Keratinocyte (primary cell): ENCODE measurements at regions not wholly inside any gene's neighbourhood (a gene's known extent, or its start where the extent isn't known, plus 50 kb on each side); places are given as distances from the start of the nearest gene placed in this dataset.

Experiments
- CTCF ChIP-seq, 3 experiments: IDR thresholded peaks in 1 of 3; conservative IDR thresholded peaks in 1 of 3; optimal IDR thresholded peaks in 1 of 3; 2 replicates in 2 of 3; 3 replicates in 1 of 3; pipeline versions ENCODE3 to v1.5.1; 2011; ENCODE audit warnings: low read length in 3 of 3, mild to moderate bottlenecking in 3 of 3, moderate library complexity in 2 of 3, control low read depth in 1 of 3, inconsistent platforms in 1 of 3; ENCODE audit not compliant: insufficient read depth in 2 of 3; ENCODE audit errors: extremely low read depth in 1 of 3
- EZH2 ChIP-seq: IDR thresholded peaks from one replicate; pipeline ENCODE4 v1.6.1; 2012; ENCODE audit warnings: inconsistent platforms, mild to moderate bottlenecking, low read length, moderate library complexity

GRCh38 chr7:79512261-79512660, 58.8 kb upstream of the MAGI2 start:
- TF ChIP-seq CTCF (optimal IDR thresholded peaks at IDR 0.05 in 1 of 3, IDR thresholded peaks at IDR 0.05 in 1 of 3, conservative IDR thresholded peaks at IDR 0.05 in 1 of 3; ENCODE audit: extremely low read depth in 1 of 3, insufficient read depth in 2 of 3, low read length in 3 of 3) (no peak), EZH2 (no peak)
